T-helper 17 cell (primary cell): ENCODE measurements at regions not wholly inside any gene's neighbourhood (a gene's known extent, or its start where the extent isn't known, plus 50 kb on each side); places are given as distances from the start of the nearest gene placed in this dataset.
"Not testable (repeated sequence)": the region's sequence is repeated elsewhere in the genome, so short reads cannot be mapped to it uniquely, and the experiment has no call there.

Experiments used
- ATAC-seq: fragments of 150-1000 bp; cut with Tn5 transposase; 2 replicates; pipeline ENCODE4 v1.10.0; 2021; ENCODE audit warnings: mild to moderate bottlenecking, moderate library complexity
- DNase-seq, 3 donors: peaks; one replicate each; pipeline versions ENCODE4 v3.0.0 to v3.0.0-alpha.2; 2020 to 2021
- H3K9me3 ChIP-seq: one replicate; pipeline ENCODE4 v1.7.0; 2013; ENCODE audit warnings: low read length, mild to moderate bottlenecking; ENCODE audit not compliant: control insufficient read depth, poor library complexity, severe bottlenecking
- H3K27ac Mint-ChIP-seq: one replicate; pipeline ENCODE4 v1.8.0; 2022; ENCODE audit warnings: mild to moderate bottlenecking, moderate library complexity, mixed read lengths
- H3K27me3 Mint-ChIP-seq: one replicate; pipeline ENCODE4 v1.8.0; 2022; ENCODE audit warnings: mixed read lengths
- H3K36me3 Mint-ChIP-seq: one replicate; pipeline ENCODE4 v1.8.0; 2022; ENCODE audit warnings: low read depth, mixed read lengths
- H3K4me1 Mint-ChIP-seq: one replicate; pipeline ENCODE4 v1.8.0; 2022; ENCODE audit warnings: mild to moderate bottlenecking, mixed read lengths
- H3K4me3 Mint-ChIP-seq: one replicate; pipeline ENCODE4 v1.8.0; 2022; ENCODE audit warnings: mild to moderate bottlenecking, moderate library complexity, mixed read lengths

- Mint-ChIP-seq H3K4me3 (no peak overlapping the region), H3K4me1 (no peaks in the 10 kb centered on the region), H3K36me3 (no peaks in the 10 kb centered on the region), H3K27me3 (no peaks in the 10 kb centered on the region), H3K27ac (no peak overlapping the region)
- ATAC-seq (no peak), DNase-seq (no peak)
- H3K9me3 ChIP-seq: no peaks in the 10 kb centered on the region
Measured at GRCh38 chr2:60226191-60226590, 327.3 kb downstream of the BCL11A start.

GRCh38 chr2:60223859-60224258, 329.6 kb downstream of the BCL11A start:
- Mint-ChIP-seq H3K27me3 (no peaks in the 10 kb centered on the region), H3K27ac (no peak overlapping the region), H3K4me3 (no peak overlapping the region), H3K4me1 (no peaks in the 10 kb centered on the region), H3K36me3 (no peaks in the 10 kb centered on the region)
- ATAC-seq (no peak), DNase-seq (no peak)
- no peaks in the 10 kb centered on the region for H3K9me3 ChIP-seq

GRCh38 chr2:60221098-60221497, 332.4 kb downstream of the BCL11A start:
- H3K4me1 Mint-ChIP-seq: no peaks in the 10 kb centered on the region
- ATAC-seq: no peak
- DNase-seq: no peak
- no peaks in the 10 kb centered on the region for H3K9me3 ChIP-seq
- no peaks in the 10 kb centered on the region for H3K36me3 Mint-ChIP-seq
- H3K27me3 Mint-ChIP-seq: no peaks in the 10 kb centered on the region
- no peak overlapping the region for H3K4me3 Mint-ChIP-seq
- H3K27ac Mint-ChIP-seq: no peak overlapping the region

- ATAC-seq: no peak
- Mint-ChIP-seq H3K27me3 (peaks cover 6% of the 10 kb centered on the region), H3K27ac (no peak overlapping the region), H3K36me3 (no peaks in the 10 kb centered on the region), H3K4me1 (no peaks in the 10 kb centered on the region), H3K4me3 (no peak overlapping the region)
- DNase-seq: no peak
- no peaks in the 10 kb centered on the region for H3K9me3 ChIP-seq
Measured at GRCh38 chr2:60219536-60219935, 333.9 kb downstream of the BCL11A start.

- Mint-ChIP-seq H3K27ac (no peak overlapping the region), H3K4me1 (no peaks in the 10 kb centered on the region), H3K27me3 (peaks cover 6% of the 10 kb centered on the region), H3K36me3 (no peaks in the 10 kb centered on the region), H3K4me3 (no peak overlapping the region)
- DNase-seq (no peak), ATAC-seq (no peak)
- no peaks in the 10 kb centered on the region for H3K9me3 ChIP-seq
Measured at GRCh38 chr2:60216452-60216995, 336.9 kb downstream of the BCL11A start.

- DNase-seq: no peak
- no peak overlapping the region for H3K27ac Mint-ChIP-seq
- H3K27me3 Mint-ChIP-seq: peaks cover 6% of the 10 kb centered on the region
- no peak for ATAC-seq
- H3K9me3 ChIP-seq: no peaks in the 10 kb centered on the region
- no peaks in the 10 kb centered on the region for H3K4me1 Mint-ChIP-seq
- no peaks in the 10 kb centered on the region for H3K36me3 Mint-ChIP-seq
- no peak overlapping the region for H3K4me3 Mint-ChIP-seq
Measured at GRCh38 chr2:60215386-60215901, 338.0 kb downstream of the BCL11A start.

GRCh38 chr2:60214626-60214875, 338.9 kb downstream of the BCL11A start:
- Mint-ChIP-seq H3K4me1 (no peaks in the 10 kb centered on the region), H3K27ac (no peak overlapping the region), H3K4me3 (no peak overlapping the region), H3K36me3 (no peaks in the 10 kb centered on the region), H3K27me3 (peaks cover 6% of the 10 kb centered on the region)
- ATAC-seq: no peak
- no peak for DNase-seq
- no peaks in the 10 kb centered on the region for H3K9me3 ChIP-seq

GRCh38 chr2:60213865-60214625, 339.4 kb downstream of the BCL11A start:
- no peak for ATAC-seq
- no peak overlapping the region for H3K4me3 Mint-ChIP-seq
- no peaks in the 10 kb centered on the region for H3K9me3 ChIP-seq

GRCh38 chr2:60212181-60212945, 341.1 kb downstream of the BCL11A start:
- DNase-seq (no peak), ATAC-seq (no peak)
- H3K4me3 Mint-ChIP-seq: no peak overlapping the region
- no peaks in the 10 kb centered on the region for H3K4me1 Mint-ChIP-seq
- peaks cover 6% of the 10 kb centered on the region for H3K27me3 Mint-ChIP-seq
- H3K9me3 ChIP-seq: no peaks in the 10 kb centered on the region
- no peak overlapping the region for H3K27ac Mint-ChIP-seq
- no peaks in the 10 kb centered on the region for H3K36me3 Mint-ChIP-seq

More at GRCh38 chr2:60213865-60214625, 339.4 kb downstream of the BCL11A start:
- Mint-ChIP-seq H3K27me3 (peaks cover 6% of the 10 kb centered on the region), H3K4me1 (no peaks in the 10 kb centered on the region), H3K27ac (no peak overlapping the region), H3K36me3 (no peaks in the 10 kb centered on the region)
- no peak for DNase-seq

GRCh38 chr2:60189006-60189405, 364.4 kb downstream of the BCL11A start:
- H3K36me3 Mint-ChIP-seq, ATAC-seq, DNase-seq, H3K4me3 Mint-ChIP-seq, H3K27ac Mint-ChIP-seq, H3K27me3 Mint-ChIP-seq, H3K9me3 ChIP-seq, H3K4me1 Mint-ChIP-seq: not testable (repeated sequence)

- Mint-ChIP-seq H3K4me3 (no peak overlapping the region), H3K36me3 (no peaks in the 10 kb centered on the region), H3K4me1 (no peaks in the 10 kb centered on the region), H3K27me3 (no peaks in the 10 kb centered on the region), H3K27ac (no peak overlapping the region)
- DNase-seq (no peak), ATAC-seq (no peak)
- no peaks in the 10 kb centered on the region for H3K9me3 ChIP-seq
Measured at GRCh38 chr2:60175290-60175689, 378.2 kb downstream of the BCL11A start.

GRCh38 chr2:60174146-60174545, 379.3 kb downstream of the BCL11A start:
- no peak overlapping the region for H3K27ac Mint-ChIP-seq
- no peaks in the 10 kb centered on the region for H3K36me3 Mint-ChIP-seq
- no peak for ATAC-seq
- no peaks in the 10 kb centered on the region for H3K9me3 ChIP-seq
- no peak overlapping the region for H3K4me3 Mint-ChIP-seq
- H3K4me1 Mint-ChIP-seq: no peaks in the 10 kb centered on the region
- no peak for DNase-seq
- H3K27me3 Mint-ChIP-seq: no peaks in the 10 kb centered on the region

- no peaks in the 10 kb centered on the region for H3K9me3 ChIP-seq
- DNase-seq: no peak
- no peak for ATAC-seq
- Mint-ChIP-seq H3K27ac (no peak overlapping the region), H3K36me3 (no peaks in the 10 kb centered on the region), H3K4me1 (no peaks in the 10 kb centered on the region), H3K27me3 (no peaks in the 10 kb centered on the region), H3K4me3 (no peak overlapping the region)
Measured at GRCh38 chr2:60172801-60173200, 380.7 kb downstream of the BCL11A start.
